HCT116 (cell line): ENCODE measurements at regions not wholly inside any gene's neighbourhood (a gene's known extent, or its start where the extent isn't known, plus 50 kb on each side); places are given as distances from the start of the nearest gene placed in this dataset.

Source experiments
- ATAC-seq: fragments of 200-7000 bp; cut with Tn5 transposase; 2 replicates; pipeline ENCODE4 v1.9.1; 2020; ENCODE audit warnings: mild to moderate bottlenecking, moderate library complexity
- BruUV-seq: library from RNA; stranded (reverse); fragments of 400-500 nt; replicated peaks from 2 replicates; lab custom pipeline; 2021; lab: Mats Ljungman, UMichigan
- CTCF ChIA-PET: fragments of 300-600 bp; sonication (Branson Sonifier 250); formaldehyde crosslinking; loops from one replicate; lab custom pipeline; 2021; ENCODE audit warnings: antibody characterized with exemption; lab: Charles Lee
- POLR2A ChIA-PET: fragments of 300-600, 350-600 bp; sonication (Branson Sonifier 250); formaldehyde crosslinking; loops from one replicate; lab custom pipeline; 2021; ENCODE audit warnings: antibody characterized with exemption; lab: Charles Lee
- RAD21 ChIA-PET, 2 experiments: fragments of 300-600 bp; sonication (Branson Sonifier 250); formaldehyde crosslinking; loops; one replicate each; lab custom pipeline; 2023; ENCODE audit warnings: low total read pairs in 2 of 2; ENCODE audit not compliant: uncharacterized antibody in 2 of 2, unreplicated experiment in 2 of 2, low non-redundant PET in 1 of 2; lab: Charles Lee
- DNase-seq: peaks from one replicate; pipeline ENCODE4 v3.0.0-alpha.2; 2010; ENCODE audit warnings: low read depth, low spot score
- H2AFZ ChIP-seq: fragments of 200-600 bp; shearing (Covaris generic), sonication (generic); 2 replicates; pipeline ENCODE4 v1.6.1; 2017; ENCODE audit warnings: low read depth, mixed run types, mixed read lengths, antibody characterized with exemption, low read length; ENCODE audit not compliant: poor library complexity, severe bottlenecking
- H3K27ac ChIP-seq: 2 replicates; pipeline ENCODE4 v1.5.1; 2012; ENCODE audit warnings: low read depth, low read length
- H3K27me3 ChIP-seq: fragments of 200-600 bp; sonication (generic); 2 replicates; pipeline ENCODE4 v1.6.1; 2016; ENCODE audit warnings: mixed run types, low read length, mixed read lengths; ENCODE audit not compliant: insufficient read depth
- H3K36me3 ChIP-seq, 2 experiments: fragments of 200-500 bp in 1 of 2; fragments of 200-600 bp in 1 of 2; sonication (Bioruptor generic) in 1 of 2; sonication (generic) in 1 of 2; 2 replicates each; pipeline versions ENCODE4 v1.5.1 to v1.6.1; 2014 to 2016; ENCODE audit warnings: low read length in 2 of 2, inconsistent platforms in 1 of 2, mixed read lengths in 1 of 2, mixed run types in 1 of 2; ENCODE audit not compliant: insufficient read depth in 2 of 2, control insufficient read depth in 1 of 2
- H3K4me1 ChIP-seq, 2 experiments: fragments of 200-600 bp in 1 of 2; sonication (generic) in 1 of 2; 2 replicates each; pipeline versions ENCODE4 v1.5.1 to v1.6.1; 2012 to 2017; ENCODE audit warnings: low read length in 2 of 2, inconsistent platforms in 1 of 2, mild to moderate bottlenecking in 1 of 2, mixed read lengths in 1 of 2, mixed run types in 1 of 2, moderate library complexity in 1 of 2; ENCODE audit not compliant: insufficient read depth in 2 of 2, control insufficient read depth in 1 of 2
- H3K4me2 ChIP-seq: fragments of 200-600 bp; sonication (generic); 2 replicates; pipeline ENCODE4 v1.6.1; 2017; ENCODE audit warnings: mixed run types, low read length, mixed read lengths
- H3K4me3 ChIP-seq, 2 experiments: fragments of 200-600 bp in 1 of 2; sonication (generic) in 1 of 2; replicated peaks in 1 of 2; 2 replicates each; pipeline ENCODE4 v1.5.1; 2011 to 2016; ENCODE audit warnings: low read length in 2 of 2, control low read depth in 1 of 2, low read depth in 1 of 2, mild to moderate bottlenecking in 1 of 2, mixed read lengths in 1 of 2, mixed run types in 1 of 2
- H3K79me2 ChIP-seq: fragments of 200-600 bp; sonication (generic); 2 replicates; pipeline ENCODE4 v1.6.1; 2017; ENCODE audit warnings: mild to moderate bottlenecking, mixed run types, low read length, moderate library complexity, mixed read lengths; ENCODE audit not compliant: insufficient read depth
- H3K9ac ChIP-seq: fragments of 200-600 bp; sonication (generic); 2 replicates; pipeline ENCODE4 v1.6.1; 2016; ENCODE audit warnings: low read length, mixed read lengths
- H3K9me2 ChIP-seq: fragments of 200-600 bp; sonication (generic), shearing (Covaris generic); 2 replicates; pipeline ENCODE4 v1.6.1; 2017; ENCODE audit warnings: mixed run types, mild to moderate bottlenecking, moderate library complexity; ENCODE audit not compliant: insufficient read depth
- H3K9me3 ChIP-seq, 2 experiments: fragments of 200-500 bp in 1 of 2; fragments of 200-600 bp in 1 of 2; sonication (Bioruptor generic) in 1 of 2; sonication (generic) in 1 of 2; 2 replicates each; pipeline ENCODE4 v1.6.1; 2014 to 2017; ENCODE audit warnings: low read length in 2 of 2, mixed read lengths in 2 of 2, inconsistent platforms in 1 of 2, low read depth in 1 of 2, mild to moderate bottlenecking in 1 of 2, mixed run types in 1 of 2, moderate library complexity in 1 of 2; ENCODE audit not compliant: control insufficient read depth in 1 of 2, insufficient read depth in 1 of 2
- H4K20me1 ChIP-seq: fragments of 200-600 bp; sonication (generic), shearing (Covaris generic); 2 replicates; pipeline ENCODE4 v1.6.1; 2017; ENCODE audit warnings: mixed run types, mild to moderate bottlenecking, moderate library complexity; ENCODE audit not compliant: insufficient read depth
- CBX3 ChIP-seq: IDR thresholded peaks from 2 replicates; pipeline ENCODE4 v1.6.1; 2012; ENCODE audit warnings: low read depth
- CTCF ChIP-seq, 3 experiments: fragments of 200-600 bp in 1 of 3; sonication (generic) in 1 of 3; IDR thresholded peaks in 2 of 3; conservative IDR thresholded peaks in 1 of 3; 2 replicates each; pipeline ENCODE4 v1.5.1; 2012 to 2017; ENCODE audit warnings: low read depth in 2 of 3, low read length in 2 of 3, antibody characterized with exemption in 1 of 3, borderline replicate concordance in 1 of 3, control low read depth in 1 of 3, mild to moderate bottlenecking in 1 of 3, mixed read lengths in 1 of 3, mixed run types in 1 of 3, moderate library complexity in 1 of 3; ENCODE audit not compliant: insufficient read depth in 1 of 3
- ELF1 ChIP-seq: IDR thresholded peaks from 2 replicates; pipeline ENCODE4 v1.6.1; 2012; ENCODE audit warnings: low read depth, borderline replicate concordance
- MAX ChIP-seq: IDR thresholded peaks from 2 replicates; pipeline ENCODE4 v1.6.1; 2012
- POLR2AphosphoS5 ChIP-seq: IDR thresholded peaks from 2 replicates; pipeline ENCODE4 v1.6.1; 2011; ENCODE audit warnings: mild to moderate bottlenecking, low read depth, low read length, moderate library complexity
- REST ChIP-seq: IDR thresholded peaks from 2 replicates; pipeline ENCODE4 v1.6.1; 2012; ENCODE audit warnings: low read depth
- SP1 ChIP-seq: IDR thresholded peaks from 2 replicates; pipeline ENCODE4 v1.6.1; 2012; ENCODE audit warnings: low read depth
- ZNF274 ChIP-seq: fragments of 200-500 bp; sonication (Bioruptor generic); IDR thresholded peaks from 2 replicates; pipeline ENCODE4 v1.6.1; 2014; ENCODE audit warnings: mild to moderate bottlenecking, low read depth, low read length, inconsistent platforms
- intact Hi-C: fragments of 100-400 bp; cut with micrococcal nuclease; formaldehyde crosslinking; loops from 2 replicates; pipeline ENCODE4 v1.10.0; 2022

- RAD21 ChIA-PET = no interaction called here
Observed at GRCh38 chr2:220310451-220310861, 683.0 kb downstream of the SLC4A3 start.

More at GRCh38 chr2:220310451-220310861, 683.0 kb downstream of the SLC4A3 start:
- POLR2A ChIA-PET = no interaction called here
- no TSS peak for BruUV-seq
- no peak for DNase-seq
- Histone ChIP-seq H2AFZ (no peak overlapping the region), H3K27ac (no peak overlapping the region), H3K36me3 (no peaks in the 10 kb centered on the region), H3K4me2 (no peak overlapping the region), H3K9ac (no peak overlapping the region)
- CTCF ChIA-PET = no interaction called here
- intact Hi-C loops = no loop called here
- TF ChIP-seq MAX (no peak), REST (no peak), SP1 (no peak), CTCF (IDR thresholded peaks at IDR 0.05 in 2 of 3, conservative IDR thresholded peaks at IDR 0.05 in 1 of 3; ENCODE audit: borderline replicate concordance in 1 of 3, insufficient read depth in 1 of 3, low read depth in 2 of 3, low read length in 2 of 3) (no peak), ELF1 (no peak), CBX3 (no peak), POLR2AphosphoS5 (no peak), ZNF274 (no peak)
- TF ChIP-seq, all 23 proteins: peak for 0
- H3K27me3 ChIP-seq = no peaks in the 10 kb centered on the region
- no peaks in the 10 kb centered on the region for H3K9me3 ChIP-seq
- no peak overlapping the region for H3K4me3 ChIP-seq
- no peak for ATAC-seq
- no peaks in the 10 kb centered on the region for H3K9me2 ChIP-seq
- no peaks in the 10 kb centered on the region for H3K4me1 ChIP-seq
- no peaks in the 10 kb centered on the region for H4K20me1 ChIP-seq
- H3K79me2 ChIP-seq = no peaks in the 10 kb centered on the region
